ENCODE measurements at regions not wholly inside any gene's neighbourhood (a gene's known extent, or its start where the extent isn't known, plus 50 kb on each side); places are given as distances from the start of the nearest gene placed in this dataset.

DNA sequence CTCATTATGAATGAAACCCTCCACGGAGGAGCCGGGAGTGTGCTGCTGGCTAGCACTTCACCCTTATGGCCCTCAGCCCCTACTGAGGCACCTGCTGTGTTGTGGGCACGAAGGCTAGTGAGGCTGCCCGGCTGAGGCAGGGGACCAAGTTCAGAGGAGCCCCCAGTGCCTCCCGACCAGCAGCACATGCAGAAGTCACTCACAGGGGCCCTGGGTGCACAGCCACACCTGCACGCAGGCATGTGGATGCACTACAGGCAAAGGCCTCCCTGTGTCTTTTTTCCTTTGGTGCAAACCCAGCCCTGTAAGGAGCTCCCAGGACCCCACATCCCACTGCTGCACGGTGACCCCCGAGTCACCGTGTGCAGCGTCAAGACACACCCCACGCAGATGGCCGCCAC lies 261.5 kb downstream of the BRD1 start:
- no peak for TF ChIP-seq Cebpa-rat (IDR thresholded peaks at IDR 0.05)
- no peak overlapping the region for H3K4me2 ChIP-seq
- H4K20me1 ChIP-seq = peaks cover 0 to 61% (median 0%) of the 10 kb centered on the region in 11 experiments; a peak in 6 of 22 replicates
- no peaks in the 10 kb centered on the region for H3K9me3 ChIP-seq (replicated peaks in 1 of 11)
- no peak overlapping the region for H3K9ac ChIP-seq
- H3K36me3 ChIP-seq = no peaks in the 10 kb centered on the region
- H3K4me3 ChIP-seq = no peak overlapping the region
- H3K27ac ChIP-seq = no peak overlapping the region
- H3K4me1 ChIP-seq = no peaks in the 10 kb centered on the region
- no peaks in the 10 kb centered on the region for H3K27me3 ChIP-seq

DNA sequence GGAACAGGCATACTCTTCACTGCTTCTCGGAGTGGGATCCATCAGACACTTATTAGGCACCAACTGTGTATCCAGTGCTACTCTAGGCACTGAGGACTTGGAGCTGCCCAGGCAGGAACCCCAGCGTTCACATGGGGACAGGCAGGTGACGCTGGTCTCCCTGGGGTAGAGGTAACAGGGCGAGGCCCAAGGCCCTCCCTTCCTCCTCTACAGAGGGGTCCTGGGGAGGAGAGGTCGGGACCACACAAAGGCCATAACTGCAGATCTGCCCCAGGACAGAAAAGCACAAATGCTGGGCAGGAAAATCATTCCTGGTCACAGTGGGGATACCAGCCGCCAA lies 262.2 kb downstream of the BRD1 start:
- TF ChIP-seq Cebpa-rat (IDR thresholded peaks at IDR 0.05) = no peak
- Histone ChIP-seq H3K9me3 (replicated peaks in 1 of 11) (no peaks in the 10 kb centered on the region), H3K36me3 (no peaks in the 10 kb centered on the region), H3K27ac (no peak overlapping the region), H3K9ac (no peak overlapping the region), H3K4me3 (no peak overlapping the region), H3K27me3 (no peaks in the 10 kb centered on the region), H3K4me2 (no peak overlapping the region), H3K4me1 (no peaks in the 10 kb centered on the region), H4K20me1 (peaks cover 0 to 61% (median 0%) of the 10 kb centered on the region in 11 experiments; a peak in 6 of 22 replicates)

DNA sequence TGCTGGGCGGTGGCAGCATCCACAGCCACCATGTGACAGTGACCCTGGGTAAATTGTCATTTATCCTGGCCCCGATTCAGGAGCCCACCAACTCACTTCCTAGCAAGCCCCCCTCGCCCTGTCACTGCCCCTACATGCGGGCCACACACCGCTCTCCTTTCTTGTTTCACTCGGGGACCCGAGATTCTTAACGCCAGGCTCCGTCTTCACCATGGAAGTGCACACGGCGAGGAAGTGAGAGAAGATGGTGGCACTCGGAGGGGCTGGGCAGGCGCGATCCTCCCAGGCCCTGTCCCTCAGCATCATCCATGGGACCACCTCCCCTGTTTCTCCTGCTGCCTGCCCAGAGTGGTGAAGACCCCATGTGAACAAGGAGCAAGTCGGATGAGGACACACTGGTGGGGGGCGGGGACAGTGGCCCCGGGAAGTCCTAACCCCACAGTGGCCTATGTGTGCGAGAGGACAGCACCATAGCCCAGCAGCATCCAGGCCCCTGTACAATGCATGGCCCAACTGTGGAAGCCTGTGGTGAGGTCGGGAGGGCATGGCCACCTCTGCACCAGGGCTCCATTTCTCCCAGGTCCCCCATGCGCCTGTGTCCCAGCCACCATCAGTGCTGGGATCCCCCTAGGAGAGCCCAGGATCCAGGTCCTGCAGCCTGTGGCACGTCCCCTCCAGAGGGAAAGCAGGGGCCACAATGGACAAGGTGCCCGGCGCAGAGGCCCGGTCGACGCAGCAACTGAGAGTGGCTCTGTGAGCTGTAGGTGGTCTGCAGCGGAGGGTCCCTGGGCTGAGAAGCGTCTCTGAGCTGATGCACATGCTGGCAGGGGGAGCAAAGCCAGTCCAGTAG lies 262.8 kb downstream of the BRD1 start:
- H3K4me1 ChIP-seq = no peaks in the 10 kb centered on the region
- H3K4me3 ChIP-seq = no peak overlapping the region
- no peak overlapping the region for H3K4me2 ChIP-seq
- H3K27me3 ChIP-seq = no peaks in the 10 kb centered on the region
- H3K36me3 ChIP-seq = no peaks in the 10 kb centered on the region
- H3K27ac ChIP-seq = no peak overlapping the region
- TF ChIP-seq Cebpa-rat (IDR thresholded peaks at IDR 0.05) = no peak
- H3K9ac ChIP-seq = no peak overlapping the region
- no peaks in the 10 kb centered on the region for H3K9me3 ChIP-seq (replicated peaks in 1 of 11)
- peaks cover 0 to 59% (median 0%) of the 10 kb centered on the region in 11 experiments; a peak in 6 of 22 replicates for H4K20me1 ChIP-seq

DNA sequence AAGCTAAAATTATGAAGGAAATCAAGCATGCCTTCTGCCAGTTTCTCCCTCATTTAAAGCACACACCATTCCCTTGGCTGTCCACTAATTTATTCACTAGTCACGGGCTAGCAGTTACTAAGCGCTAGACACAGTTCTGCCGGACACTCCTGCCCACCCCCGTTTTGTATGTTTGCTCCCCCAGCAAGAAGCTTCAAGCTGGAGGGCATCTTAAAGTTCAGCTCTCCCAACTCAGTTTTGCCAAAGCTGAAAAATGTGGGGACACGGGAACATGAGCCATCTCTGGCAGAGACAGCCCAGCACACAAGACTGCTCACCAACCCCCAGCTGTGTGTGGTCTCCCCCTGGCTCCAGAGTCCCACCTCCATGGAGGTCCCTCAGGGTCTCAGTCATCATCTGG lies 263.6 kb downstream of the BRD1 start:
- TF ChIP-seq Cebpa-rat (IDR thresholded peaks at IDR 0.05) = no peak
- Histone ChIP-seq H3K4me2 (no peak overlapping the region), H3K36me3 (no peaks in the 10 kb centered on the region), H3K9me3 (replicated peaks in 1 of 11) (peaks cover 0 to 1% (median 0%) of the 10 kb centered on the region in 11 experiments; a peak in 3 of 22 replicates), H3K9ac (no peak overlapping the region), H3K27ac (no peak overlapping the region), H3K4me3 (no peak overlapping the region), H4K20me1 (peaks cover 0 to 50% (median 0%) of the 10 kb centered on the region in 11 experiments; a peak in 6 of 22 replicates), H3K4me1 (no peaks in the 10 kb centered on the region), H3K27me3 (no peaks in the 10 kb centered on the region)

DNA sequence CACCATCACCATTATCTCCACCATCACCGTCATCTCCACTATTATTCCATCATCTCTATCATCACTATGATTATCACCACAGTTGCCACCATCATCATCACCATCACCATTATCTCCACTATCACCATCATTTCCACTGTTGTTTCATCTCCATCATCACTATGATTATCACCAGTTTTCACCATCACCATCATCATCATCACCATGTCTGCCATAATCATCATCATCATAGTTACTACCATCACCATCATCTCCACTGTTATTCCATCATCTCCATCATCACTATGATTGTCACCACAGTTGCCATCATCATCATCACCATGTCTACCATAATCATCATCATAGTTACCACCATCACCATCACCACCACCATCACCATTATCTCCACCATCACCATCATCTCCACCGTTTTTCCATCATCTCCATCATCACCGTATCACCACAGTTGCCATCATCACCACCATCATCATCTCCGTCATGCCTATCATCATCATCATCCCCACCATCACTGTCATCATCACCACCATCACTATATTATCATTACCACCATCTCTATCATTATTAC lies 264.9 kb downstream of the BRD1 start:
- H3K4me3 ChIP-seq = no peak overlapping the region
- H4K20me1 ChIP-seq = peaks cover 0 to 37% (median 0%) of the 10 kb centered on the region in 11 experiments; a peak in 5 of 22 replicates
- no peaks in the 10 kb centered on the region for H3K27me3 ChIP-seq
- H3K4me1 ChIP-seq = no peaks in the 10 kb centered on the region
- no peak overlapping the region for H3K9ac ChIP-seq
- no peak overlapping the region for H3K27ac ChIP-seq
- H3K36me3 ChIP-seq = no peaks in the 10 kb centered on the region; a peak in 2 of 22 replicates
- TF ChIP-seq Cebpa-rat (IDR thresholded peaks at IDR 0.05) = no peak
- no peak overlapping the region for H3K4me2 ChIP-seq
- peaks cover 0 to 9% (median 7%) of the 10 kb centered on the region in 11 experiments; a peak in 9 of 22 replicates for H3K9me3 ChIP-seq (replicated peaks in 1 of 11)

DNA sequence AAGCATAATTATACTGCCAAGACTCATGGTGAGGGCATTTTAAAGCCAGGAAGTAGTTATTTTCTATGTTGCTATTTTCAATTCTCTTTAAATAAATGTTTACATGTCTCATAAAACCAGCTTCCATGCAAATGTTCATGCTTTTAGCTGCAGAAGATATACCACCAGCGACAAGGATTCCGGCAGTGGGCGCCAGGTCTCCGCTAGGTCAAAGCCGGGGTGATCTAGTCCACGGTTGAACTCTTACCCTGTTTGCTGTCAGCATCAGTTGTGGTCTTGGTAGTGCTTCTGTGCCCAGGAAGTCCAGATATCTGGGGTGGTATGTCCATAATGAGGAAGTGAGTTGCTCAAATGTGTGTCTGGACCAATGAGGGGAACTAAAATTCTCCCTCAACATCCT lies 265.7 kb downstream of the BRD1 start:
- H3K4me1 ChIP-seq = no peaks in the 10 kb centered on the region
- H3K9ac ChIP-seq = no peak overlapping the region
- H3K4me3 ChIP-seq = no peak overlapping the region
- H3K9me3 ChIP-seq (replicated peaks in 1 of 11) = peaks cover 0 to 9% (median 7%) of the 10 kb centered on the region in 11 experiments; a peak in 10 of 22 replicates
- no peaks in the 10 kb centered on the region for H3K27me3 ChIP-seq
- H4K20me1 ChIP-seq = peaks cover 0 to 30% (median 0%) of the 10 kb centered on the region in 11 experiments; a peak in 4 of 22 replicates
- no peak overlapping the region for H3K27ac ChIP-seq
- H3K36me3 ChIP-seq = no peaks in the 10 kb centered on the region; a peak in 2 of 22 replicates
- TF ChIP-seq Cebpa-rat (IDR thresholded peaks at IDR 0.05) = no peak
- no peak overlapping the region for H3K4me2 ChIP-seq

DNA sequence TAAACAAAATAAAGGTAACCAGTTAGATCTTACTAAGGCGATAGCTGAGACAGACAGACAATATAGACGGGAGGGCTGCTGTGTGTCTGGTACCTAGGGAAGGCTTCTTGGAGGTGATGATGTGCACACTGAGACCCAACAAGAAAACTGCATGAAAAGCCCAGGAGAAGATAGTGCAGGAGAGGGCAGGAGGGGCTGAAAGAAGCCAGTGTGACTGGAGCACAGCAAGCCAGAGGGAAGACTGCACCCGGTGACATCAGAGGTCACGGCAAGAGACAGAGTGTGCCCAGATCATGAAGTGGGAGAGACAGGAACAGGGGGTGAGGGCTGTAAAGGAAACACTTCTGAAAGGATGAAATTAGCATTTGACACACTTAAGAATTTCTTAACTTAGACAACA lies 266.3 kb downstream of the BRD1 start:
- no peak overlapping the region for H3K4me3 ChIP-seq
- TF ChIP-seq Cebpa-rat (IDR thresholded peaks at IDR 0.05) = no peak
- no peaks in the 10 kb centered on the region for H3K27me3 ChIP-seq
- no peaks in the 10 kb centered on the region; a peak in 2 of 22 replicates for H3K36me3 ChIP-seq
- H3K4me1 ChIP-seq = no peaks in the 10 kb centered on the region
- H3K27ac ChIP-seq = no peak overlapping the region
- H3K4me2 ChIP-seq = no peak overlapping the region
- peaks cover 0 to 9% (median 7%) of the 10 kb centered on the region in 11 experiments; a peak in 10 of 22 replicates for H3K9me3 ChIP-seq (replicated peaks in 1 of 11)
- no peak overlapping the region for H3K9ac ChIP-seq
- peaks cover 0 to 24% (median 0%) of the 10 kb centered on the region in 11 experiments; a peak in 3 of 22 replicates for H4K20me1 ChIP-seq

DNA sequence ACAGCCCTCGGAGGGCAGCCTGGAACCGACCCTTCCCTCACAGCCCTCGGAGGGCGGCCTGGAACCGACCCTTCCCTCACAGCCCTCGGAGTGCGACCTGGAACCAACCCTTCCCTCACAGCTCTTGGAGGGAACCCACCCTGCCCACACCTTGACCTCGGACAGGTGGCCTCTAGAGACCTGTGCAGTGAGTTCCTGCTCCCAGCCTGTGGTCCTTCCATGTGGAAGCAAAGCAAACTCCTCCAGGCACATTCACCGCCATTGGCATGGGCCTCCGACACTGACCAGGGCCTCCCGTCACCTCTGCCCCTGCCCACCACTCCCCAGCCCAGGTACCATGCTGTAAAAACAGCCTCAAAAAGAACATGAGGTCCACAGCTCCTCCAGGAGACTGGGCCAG lies 272.1 kb downstream of the BRD1 start:
- H3K9ac ChIP-seq = no peak overlapping the region
- no peaks in the 10 kb centered on the region for H3K27me3 ChIP-seq
- H3K4me3 ChIP-seq = no peak overlapping the region
- H3K27ac ChIP-seq = no peak overlapping the region
- no peak for TF ChIP-seq Cebpa-rat (IDR thresholded peaks at IDR 0.05)
- no peaks in the 10 kb centered on the region for H3K4me1 ChIP-seq
- H3K9me3 ChIP-seq (replicated peaks in 1 of 11) = peaks cover 11 to 20% (median 19%) of the 10 kb centered on the region in 11 experiments
- peaks cover 0 to 44% (median 0%) of the 10 kb centered on the region in 11 experiments; a peak in 4 of 22 replicates for H4K20me1 ChIP-seq
- H3K4me2 ChIP-seq = no peak overlapping the region
- H3K36me3 ChIP-seq = peaks cover 0 to 3% (median 0%) of the 10 kb centered on the region in 11 experiments; a peak in 2 of 22 replicates

DNA sequence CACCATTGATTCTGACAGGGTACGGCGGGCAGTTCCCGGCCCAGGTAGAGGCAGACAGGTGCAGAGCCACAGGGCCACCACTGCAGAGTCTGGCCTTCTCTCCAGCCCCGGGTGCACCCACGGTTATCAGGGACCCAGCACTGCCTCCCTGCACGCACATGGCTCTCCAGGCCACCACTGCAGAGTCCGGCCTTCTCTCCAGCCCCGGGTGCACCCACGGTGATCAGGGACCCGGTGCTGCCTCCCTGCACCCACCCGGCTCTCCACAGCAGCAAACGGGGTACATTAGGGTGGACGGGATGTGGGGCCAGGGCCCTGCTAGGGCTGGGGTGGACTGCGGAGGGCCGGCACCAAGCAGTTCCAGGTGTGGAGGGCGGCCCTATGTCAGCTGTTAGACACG lies 272.9 kb downstream of the BRD1 start:
- Histone ChIP-seq H4K20me1 (peaks cover 0 to 49% (median 0%) of the 10 kb centered on the region in 11 experiments; a peak in 4 of 22 replicates), H3K4me1 (no peaks in the 10 kb centered on the region), H3K27ac (no peak overlapping the region), H3K4me3 (no peak overlapping the region), H3K27me3 (no peaks in the 10 kb centered on the region), H3K9me3 (replicated peaks in 1 of 11) (peaks cover 11 to 22% (median 20%) of the 10 kb centered on the region in 11 experiments), H3K4me2 (no peak overlapping the region), H3K36me3 (peaks cover 0 to 3% (median 0%) of the 10 kb centered on the region in 11 experiments; a peak in 2 of 22 replicates), H3K9ac (no peak overlapping the region)
- TF ChIP-seq Cebpa-rat (IDR thresholded peaks at IDR 0.05) = no peak
